ENCODE measurements at regions not wholly inside any gene's neighbourhood (a gene's known extent, or its start where the extent isn't known, plus 50 kb on each side); places are given as distances from the start of the nearest gene placed in this dataset.
"Not testable (repeated sequence)": the region's sequence is repeated elsewhere in the genome, so short reads cannot be mapped to it uniquely, and the experiment has no call there.

DNA sequence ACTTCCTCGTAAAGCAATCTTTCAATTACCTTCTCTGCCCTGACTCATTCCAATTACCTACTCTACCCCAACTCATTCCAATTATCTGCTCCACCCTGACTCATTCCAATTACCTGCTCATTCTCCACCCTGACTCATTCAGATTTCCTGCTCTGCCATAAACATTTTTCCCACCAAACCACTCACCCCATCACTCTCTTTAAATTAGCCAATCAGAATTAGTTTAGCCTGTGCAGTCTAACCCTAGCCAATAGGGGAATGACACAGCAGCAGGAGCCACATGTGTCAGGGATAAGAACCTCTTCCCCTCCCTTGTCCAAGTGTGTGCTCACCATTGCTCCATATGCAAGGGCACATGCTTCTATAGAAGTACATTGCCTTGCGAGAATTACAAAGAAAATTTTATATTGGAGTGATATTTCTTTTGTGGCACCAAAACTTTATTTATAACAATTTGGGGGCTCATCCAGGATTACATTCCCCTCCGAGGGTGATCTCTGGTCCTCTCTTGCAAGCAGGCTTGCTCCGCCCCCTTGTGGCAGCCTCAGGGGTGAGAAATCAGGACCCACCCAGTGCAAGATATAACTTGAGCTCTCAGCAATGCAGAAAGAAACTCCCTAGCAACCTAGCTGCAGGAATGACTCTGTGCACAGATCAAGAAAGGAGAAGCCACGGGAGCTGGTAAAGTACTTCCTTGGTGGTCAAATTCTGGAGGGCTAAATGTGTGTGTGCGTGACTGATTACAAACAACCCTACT lies 551.9 kb upstream of the EYS start:
- H3K9me3 ChIP-seq (ENCODE audit: control insufficient read depth, low read length, poor library complexity, severe bottlenecking); ATAC-seq; H3K36me3 Mint-ChIP-seq (ENCODE audit: low read depth); H3K4me3 Mint-ChIP-seq; DNase-seq; H3K27ac Mint-ChIP-seq; H3K27me3 Mint-ChIP-seq; H3K4me1 Mint-ChIP-seq: not testable (repeated sequence)

DNA sequence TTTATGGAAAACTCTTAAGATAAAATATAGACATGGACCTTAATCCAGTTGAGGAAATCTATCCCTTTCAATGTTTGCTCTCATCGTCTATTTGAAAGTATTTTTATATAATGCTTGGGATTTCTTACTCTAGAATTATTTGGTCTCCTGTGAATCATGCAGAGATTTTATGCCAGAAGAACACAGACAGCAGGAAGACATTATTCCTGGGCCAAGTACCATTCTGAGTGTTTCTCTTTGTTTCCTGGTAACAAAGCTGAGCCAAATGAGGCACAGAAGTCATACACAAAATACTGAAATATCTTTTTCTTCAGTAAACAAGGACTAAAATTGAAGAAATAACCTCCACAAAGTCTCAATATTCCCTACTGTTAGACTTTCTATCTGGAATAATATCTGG lies 538.2 kb upstream of the EYS start:
- Mint-ChIP-seq H3K27ac (no peak overlapping the region), H3K36me3 (ENCODE audit: low read depth) (no peaks in the 10 kb centered on the region), H3K4me1 (no peaks in the 10 kb centered on the region), H3K27me3 (no peaks in the 10 kb centered on the region), H3K4me3 (no peak overlapping the region)
- ATAC-seq: no peak
- DNase-seq: no peak
- no peaks in the 10 kb centered on the region for H3K9me3 ChIP-seq (ENCODE audit: control insufficient read depth, low read length, poor library complexity, severe bottlenecking)

DNA sequence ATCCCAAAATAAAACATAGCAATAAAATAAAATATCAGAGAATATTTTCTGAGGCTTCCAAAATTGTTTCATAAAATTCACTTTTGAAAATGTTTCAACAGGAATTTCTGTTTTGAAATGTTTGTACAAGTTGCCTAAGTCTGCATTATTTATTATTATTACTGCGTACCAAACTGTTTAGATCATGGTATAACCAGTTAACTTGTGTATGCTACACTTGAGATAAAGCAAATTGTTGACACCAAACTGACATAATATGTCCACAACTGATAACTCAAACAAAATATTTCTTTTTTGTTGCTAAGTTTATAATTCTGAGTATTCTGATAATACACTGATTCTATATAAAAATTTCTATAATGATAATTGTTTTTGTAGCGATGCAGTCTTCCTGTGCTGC lies 531.8 kb upstream of the EYS start:
- no peaks in the 10 kb centered on the region for H3K9me3 ChIP-seq (ENCODE audit: control insufficient read depth, low read length, poor library complexity, severe bottlenecking)
- DNase-seq: no peak
- no peaks in the 10 kb centered on the region for H3K4me1 Mint-ChIP-seq
- H3K27me3 Mint-ChIP-seq: no peaks in the 10 kb centered on the region
- no peak overlapping the region for H3K27ac Mint-ChIP-seq
- ATAC-seq: no peak
- H3K4me3 Mint-ChIP-seq: no peak overlapping the region
- H3K36me3 Mint-ChIP-seq (ENCODE audit: low read depth): no peaks in the 10 kb centered on the region

DNA sequence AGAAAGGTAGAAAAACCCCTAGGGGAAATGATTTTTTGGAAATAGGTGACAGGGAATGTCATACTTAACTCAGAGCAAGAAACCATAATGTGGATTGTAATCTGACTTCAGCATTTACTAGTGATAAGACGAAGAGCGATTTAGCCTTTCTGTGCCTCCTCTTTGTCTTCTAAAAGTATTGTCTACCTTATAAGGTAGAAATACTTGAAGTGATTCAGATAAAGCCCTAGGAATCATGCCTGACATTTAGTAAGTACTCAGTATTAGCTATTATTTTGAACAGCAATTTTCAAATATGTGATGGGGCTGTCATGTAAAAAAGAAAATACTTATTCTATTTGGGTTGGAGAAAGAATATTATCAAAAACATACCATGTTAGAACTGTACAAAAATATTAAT lies 525.9 kb upstream of the EYS start:
- H3K9me3 ChIP-seq (ENCODE audit: control insufficient read depth, low read length, poor library complexity, severe bottlenecking): no peaks in the 10 kb centered on the region
- Mint-ChIP-seq H3K36me3 (ENCODE audit: low read depth) (no peaks in the 10 kb centered on the region), H3K4me3 (no peak overlapping the region), H3K27ac (no peak overlapping the region), H3K27me3 (no peaks in the 10 kb centered on the region), H3K4me1 (no peaks in the 10 kb centered on the region)
- ATAC-seq: no peak
- DNase-seq: no peak

DNA sequence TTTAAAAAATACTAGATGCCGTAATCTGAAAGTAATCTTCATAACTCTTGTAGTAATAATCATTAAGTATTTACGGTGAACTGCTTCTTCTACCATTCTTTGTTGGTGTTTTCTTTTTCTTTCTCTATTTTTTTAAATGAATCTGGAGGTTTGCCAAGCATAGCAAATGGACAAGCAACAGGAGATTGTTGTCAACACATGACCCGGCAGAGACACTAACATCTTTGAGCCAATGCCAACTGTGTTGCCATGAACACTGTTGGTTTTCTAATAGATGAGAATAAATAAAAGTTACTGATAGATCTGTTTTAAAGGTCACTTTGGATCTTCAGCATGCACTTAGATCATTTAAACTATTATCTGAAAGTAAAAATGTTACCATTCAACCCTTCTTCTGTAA lies 523.6 kb upstream of the EYS start:
- Mint-ChIP-seq H3K27ac (no peak overlapping the region), H3K4me1 (no peaks in the 10 kb centered on the region), H3K4me3 (no peak overlapping the region), H3K36me3 (ENCODE audit: low read depth) (no peaks in the 10 kb centered on the region), H3K27me3 (no peaks in the 10 kb centered on the region)
- H3K9me3 ChIP-seq (ENCODE audit: control insufficient read depth, low read length, poor library complexity, severe bottlenecking): no peaks in the 10 kb centered on the region
- ATAC-seq (no peak), DNase-seq (no peak)

DNA sequence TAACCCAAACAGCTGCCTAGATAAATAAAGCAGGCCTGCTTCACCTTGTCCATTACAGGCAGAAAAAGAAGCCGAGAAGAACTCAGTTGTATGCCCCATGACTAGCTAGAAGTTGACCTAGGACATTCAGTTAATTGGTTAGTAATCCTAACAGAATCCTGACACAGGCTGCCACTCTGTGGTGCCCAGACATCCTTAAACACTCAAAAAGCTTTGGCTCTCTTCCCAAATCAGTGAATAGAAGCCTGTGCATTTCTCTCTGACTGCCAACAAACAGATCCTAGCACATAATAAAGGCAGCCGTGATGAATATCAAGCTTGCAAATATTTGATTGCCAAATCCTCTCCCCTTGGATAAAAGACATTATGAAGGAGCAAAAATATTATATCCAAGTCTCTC lies 519.1 kb upstream of the EYS start:
- no peak overlapping the region for H3K27ac Mint-ChIP-seq
- H3K4me1 Mint-ChIP-seq: no peaks in the 10 kb centered on the region
- DNase-seq (no peak), ATAC-seq (no peak)
- no peaks in the 10 kb centered on the region for H3K27me3 Mint-ChIP-seq
- no peak overlapping the region for H3K4me3 Mint-ChIP-seq
- H3K9me3 ChIP-seq (ENCODE audit: control insufficient read depth, low read length, poor library complexity, severe bottlenecking): no peaks in the 10 kb centered on the region
- no peaks in the 10 kb centered on the region for H3K36me3 Mint-ChIP-seq (ENCODE audit: low read depth)

DNA sequence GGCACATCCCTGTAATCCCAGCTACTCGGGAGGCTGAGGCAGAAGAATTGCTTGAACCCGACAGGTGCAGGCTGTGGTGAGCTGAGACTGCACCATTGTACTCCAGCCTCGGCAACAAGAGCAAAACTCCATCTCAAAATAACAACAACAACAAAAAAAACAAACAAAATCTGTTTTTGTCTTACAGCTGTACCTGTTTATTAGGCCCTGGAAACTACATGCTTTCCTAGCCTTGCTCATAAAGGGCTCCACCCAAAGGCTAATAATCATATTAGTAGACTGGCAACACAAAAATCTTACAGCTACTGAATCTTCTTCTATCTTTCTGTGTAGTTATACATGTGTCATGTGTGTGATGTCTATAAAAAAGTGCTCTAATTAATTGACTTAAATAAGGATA lies 503.9 kb upstream of the EYS start:
- no peaks in the 10 kb centered on the region for H3K9me3 ChIP-seq (ENCODE audit: control insufficient read depth, low read length, poor library complexity, severe bottlenecking)
- H3K27ac Mint-ChIP-seq: no peak overlapping the region
- H3K4me3 Mint-ChIP-seq: no peak overlapping the region
- H3K27me3 Mint-ChIP-seq: no peaks in the 10 kb centered on the region
- no peaks in the 10 kb centered on the region for H3K36me3 Mint-ChIP-seq (ENCODE audit: low read depth)
- ATAC-seq (no peak), DNase-seq (no peak)
- no peaks in the 10 kb centered on the region for H3K4me1 Mint-ChIP-seq

DNA sequence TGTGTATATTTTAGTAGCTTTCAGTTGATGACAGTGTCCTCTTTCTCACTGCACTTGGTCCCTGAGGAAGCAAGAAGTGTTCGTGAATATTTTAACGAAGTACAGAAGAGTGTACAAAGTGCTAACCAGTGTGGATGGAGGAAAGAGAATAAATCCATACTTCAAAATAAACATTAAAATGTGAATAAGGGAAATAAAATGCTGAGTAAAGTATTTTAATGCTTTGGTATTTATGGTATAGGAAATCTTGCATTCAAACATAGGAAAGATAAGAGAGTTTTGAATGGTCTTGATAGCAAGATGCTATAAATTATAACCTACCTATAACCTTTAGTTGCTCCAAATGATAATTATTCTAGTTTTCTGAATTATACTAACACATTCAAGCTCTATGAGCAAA lies 493.4 kb upstream of the EYS start:
- DNase-seq: no peak
- H3K9me3 ChIP-seq (ENCODE audit: control insufficient read depth, low read length, poor library complexity, severe bottlenecking): no peaks in the 10 kb centered on the region
- H3K4me3 Mint-ChIP-seq: no peak overlapping the region
- no peaks in the 10 kb centered on the region for H3K4me1 Mint-ChIP-seq
- H3K27ac Mint-ChIP-seq: no peak overlapping the region
- ATAC-seq: no peak
- no peaks in the 10 kb centered on the region for H3K36me3 Mint-ChIP-seq (ENCODE audit: low read depth)
- no peaks in the 10 kb centered on the region for H3K27me3 Mint-ChIP-seq

DNA sequence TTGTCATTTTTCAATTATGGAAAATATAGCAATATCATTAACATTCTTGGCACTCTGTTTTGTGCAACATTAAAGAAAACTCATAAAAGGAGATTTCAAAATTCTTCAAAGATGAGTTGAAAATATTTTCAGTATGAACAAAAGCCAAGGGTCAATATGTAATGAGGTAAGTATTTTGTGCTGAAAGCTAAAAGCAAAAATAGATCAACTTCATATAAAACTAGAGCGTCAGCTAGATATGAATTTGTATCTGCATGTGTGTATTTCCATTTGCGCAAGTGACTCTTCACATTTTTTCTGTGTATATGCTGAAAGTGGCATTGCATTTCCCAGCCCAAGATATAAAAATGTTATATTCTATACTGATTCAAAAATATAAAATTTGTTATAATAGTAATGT lies 492.1 kb upstream of the EYS start:
- H3K4me1 Mint-ChIP-seq: no peaks in the 10 kb centered on the region
- ATAC-seq (no peak), DNase-seq (no peak)
- H3K27me3 Mint-ChIP-seq: no peaks in the 10 kb centered on the region
- H3K4me3 Mint-ChIP-seq: no peak overlapping the region
- no peak overlapping the region for H3K27ac Mint-ChIP-seq
- no peaks in the 10 kb centered on the region for H3K9me3 ChIP-seq (ENCODE audit: control insufficient read depth, low read length, poor library complexity, severe bottlenecking)
- H3K36me3 Mint-ChIP-seq (ENCODE audit: low read depth): no peaks in the 10 kb centered on the region

DNA sequence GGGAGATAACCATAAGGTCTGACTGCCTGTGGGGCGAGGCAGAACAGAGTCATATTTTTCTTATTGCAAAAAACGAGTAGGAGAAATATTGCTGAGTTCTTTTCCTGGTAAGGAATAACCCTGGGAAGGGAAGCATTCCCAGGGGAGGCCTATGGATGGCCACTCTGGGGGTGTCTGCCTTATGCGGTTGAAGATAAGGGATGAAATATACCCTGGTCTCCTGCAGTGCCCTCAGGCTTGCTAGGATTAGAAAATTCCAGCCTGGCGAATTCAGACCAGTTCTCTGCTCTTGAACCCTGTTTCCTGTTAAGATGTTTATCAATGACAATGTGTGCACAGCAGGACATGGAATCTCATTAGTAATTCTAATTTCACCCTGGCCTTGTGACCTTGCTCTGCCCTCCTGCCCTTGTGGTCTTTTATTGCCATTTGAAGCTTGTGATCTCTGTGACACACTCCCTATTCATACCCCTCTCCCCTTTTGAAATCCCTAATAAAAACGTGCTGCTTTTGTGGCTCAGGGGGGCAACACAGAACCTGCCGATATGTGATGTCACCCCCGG lies 491.1 kb upstream of the EYS start:
- Mint-ChIP-seq H3K27me3 (no peaks in the 10 kb centered on the region), H3K4me3 (no peak overlapping the region), H3K4me1 (no peaks in the 10 kb centered on the region), H3K27ac (no peak overlapping the region), H3K36me3 (ENCODE audit: low read depth) (no peaks in the 10 kb centered on the region)
- ATAC-seq: no peak
- DNase-seq: no peak
- no peaks in the 10 kb centered on the region for H3K9me3 ChIP-seq (ENCODE audit: control insufficient read depth, low read length, poor library complexity, severe bottlenecking)

DNA sequence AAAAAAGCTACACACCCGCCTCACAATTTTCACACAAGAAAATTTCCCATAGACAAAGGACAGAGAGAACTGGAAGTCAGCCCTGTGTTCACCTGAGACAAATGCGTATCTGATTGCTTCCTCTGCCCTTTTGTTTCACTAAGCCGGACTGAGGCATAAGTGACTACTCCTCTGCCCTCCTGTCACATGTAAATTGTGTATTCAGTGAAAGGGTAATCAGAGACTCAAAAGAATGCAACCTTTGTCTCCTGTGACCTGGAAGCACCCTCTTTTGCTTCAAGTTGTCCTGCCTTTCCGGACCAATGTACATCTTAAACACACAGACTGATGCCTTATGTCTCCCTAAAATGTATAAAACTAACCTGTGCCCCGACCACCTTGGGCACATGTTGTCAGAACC lies 483.8 kb upstream of the EYS start:
- H3K4me1 Mint-ChIP-seq: no peaks in the 10 kb centered on the region
- no peaks in the 10 kb centered on the region for H3K27me3 Mint-ChIP-seq
- H3K9me3 ChIP-seq (ENCODE audit: control insufficient read depth, low read length, poor library complexity, severe bottlenecking): no peaks in the 10 kb centered on the region
- ATAC-seq (no peak), DNase-seq (no peak)
- H3K36me3 Mint-ChIP-seq (ENCODE audit: low read depth): no peaks in the 10 kb centered on the region
- no peak overlapping the region for H3K4me3 Mint-ChIP-seq
- no peak overlapping the region for H3K27ac Mint-ChIP-seq

DNA sequence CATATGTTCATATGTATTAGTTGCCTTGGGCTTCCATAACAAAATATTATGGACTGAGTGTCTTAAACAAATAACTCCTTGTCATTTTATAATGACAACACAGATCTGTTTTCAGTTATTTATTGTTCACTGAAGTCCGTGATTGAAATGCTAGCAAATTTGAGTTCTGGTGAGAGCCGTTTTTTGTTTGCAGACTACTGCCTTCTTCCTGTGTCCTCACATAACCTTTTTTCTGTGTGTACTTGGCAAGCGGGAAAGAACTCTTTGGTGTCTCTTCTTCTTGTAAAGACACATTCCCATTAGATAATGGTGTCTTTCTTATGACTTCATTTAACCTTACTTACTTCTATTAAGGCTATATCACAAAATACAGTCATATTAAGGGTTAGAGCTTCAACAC lies 482.9 kb upstream of the EYS start:
- no peaks in the 10 kb centered on the region for H3K9me3 ChIP-seq (ENCODE audit: control insufficient read depth, low read length, poor library complexity, severe bottlenecking)
- no peaks in the 10 kb centered on the region for H3K4me1 Mint-ChIP-seq
- no peak overlapping the region for H3K27ac Mint-ChIP-seq
- H3K27me3 Mint-ChIP-seq: no peaks in the 10 kb centered on the region
- no peak for DNase-seq
- no peaks in the 10 kb centered on the region for H3K36me3 Mint-ChIP-seq (ENCODE audit: low read depth)
- ATAC-seq: no peak
- no peak overlapping the region for H3K4me3 Mint-ChIP-seq

DNA sequence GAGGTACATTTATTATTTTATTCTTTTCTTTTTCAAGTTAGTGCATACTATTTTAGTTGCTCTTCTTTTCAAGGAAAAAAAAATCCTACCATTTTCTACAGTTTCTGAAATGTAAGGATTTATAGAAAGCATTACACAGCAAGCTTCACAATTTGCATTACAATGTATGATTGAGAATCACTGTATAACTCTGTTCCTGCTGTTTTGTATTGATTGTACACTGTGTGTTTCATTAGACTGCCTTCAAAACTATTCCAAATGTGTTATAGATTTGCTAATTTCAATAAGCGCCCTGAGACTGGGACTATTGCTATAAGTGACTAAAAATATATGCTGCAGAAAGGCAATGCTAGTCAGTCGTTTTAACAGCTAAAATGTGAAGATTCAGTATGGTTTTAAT lies 479.7 kb upstream of the EYS start:
- Mint-ChIP-seq H3K4me1 (no peaks in the 10 kb centered on the region), H3K4me3 (no peak overlapping the region), H3K27me3 (no peaks in the 10 kb centered on the region), H3K36me3 (ENCODE audit: low read depth) (no peaks in the 10 kb centered on the region), H3K27ac (no peak overlapping the region)
- no peak for DNase-seq
- no peaks in the 10 kb centered on the region for H3K9me3 ChIP-seq (ENCODE audit: control insufficient read depth, low read length, poor library complexity, severe bottlenecking)
- no peak for ATAC-seq

DNA sequence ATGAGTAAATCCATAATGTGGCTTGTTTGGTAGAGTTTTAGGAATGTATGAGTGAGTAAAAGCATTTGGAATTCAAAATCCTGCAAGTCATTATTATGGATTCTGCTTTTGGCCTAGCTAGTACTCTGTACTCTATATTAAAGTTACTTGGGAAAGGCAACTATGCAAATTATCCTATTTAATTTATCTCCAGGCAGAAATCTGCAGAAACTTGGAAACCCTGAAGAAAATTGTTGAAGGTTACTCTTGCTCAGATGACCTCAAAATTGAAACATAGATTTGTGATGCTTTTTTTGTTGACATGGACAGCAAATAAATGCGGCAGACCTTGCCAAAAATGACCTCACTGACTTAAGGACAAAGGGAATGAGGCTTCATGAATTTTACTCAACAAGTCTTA lies 477.1 kb upstream of the EYS start:
- Mint-ChIP-seq H3K36me3 (ENCODE audit: low read depth) (no peaks in the 10 kb centered on the region), H3K4me1 (no peaks in the 10 kb centered on the region), H3K27me3 (no peaks in the 10 kb centered on the region), H3K27ac (no peak overlapping the region), H3K4me3 (no peak overlapping the region)
- DNase-seq: no peak
- H3K9me3 ChIP-seq (ENCODE audit: control insufficient read depth, low read length, poor library complexity, severe bottlenecking): no peaks in the 10 kb centered on the region
- ATAC-seq: no peak

All from T-helper 17 cell (primary cell).